SK-N-SH treated with all-trans-retinoic acid at 6 μM for 48 hours (cell line): ENCODE measurements at regions not wholly inside any gene's neighbourhood (a gene's known extent, or its start where the extent isn't known, plus 50 kb on each side); places are given as distances from the start of the nearest gene placed in this dataset.

Experiments used
- ATAC-seq: fragments of 200-7000 bp; cut with Tn5 transposase; 3 replicates; pipeline ENCODE4 v1.9.1; 2020; ENCODE audit warnings: mild to moderate bottlenecking, moderate library complexity
- BACH2 ChIP-seq: fragments of 250-450 bp; sonication (Bioruptor Pico); IDR thresholded peaks from 2 replicates; pipeline ENCODE4 v1.9.0; 2021; ENCODE audit warnings: mild to moderate bottlenecking, borderline replicate concordance
- CSDC2 ChIP-seq: fragments of 250-450 bp; sonication (Bioruptor Pico); IDR thresholded peaks from 2 replicates; pipeline ENCODE4 v1.5.0; 2020; ENCODE audit warnings: mild to moderate bottlenecking, moderate library complexity
- ESRRG ChIP-seq: fragments of 250-450 bp; sonication (Bioruptor Pico); IDR thresholded peaks from 2 replicates; pipeline ENCODE4 v1.6.1; 2021; ENCODE audit warnings: mild to moderate bottlenecking
- GLIS3 ChIP-seq: fragments of 250-450 bp; sonication (Bioruptor Pico); IDR thresholded peaks from 2 replicates; pipeline ENCODE4 v1.5.0; 2020; ENCODE audit warnings: mild to moderate bottlenecking, moderate library complexity
- ISL1 ChIP-seq: fragments of 250-450 bp; sonication (Bioruptor Pico); IDR thresholded peaks from 2 replicates; pipeline ENCODE4 v2.1.2; 2022; ENCODE audit warnings: mild to moderate bottlenecking, moderate library complexity
- OSR1 ChIP-seq: fragments of 250-450 bp; sonication (Bioruptor Pico); IDR thresholded peaks from 2 replicates; pipeline ENCODE4 v1.8.0; 2022; ENCODE audit warnings: moderate library complexity, mild to moderate bottlenecking, inconsistent platforms
- PPARA ChIP-seq: fragments of 250-450 bp; sonication (Bioruptor Pico); IDR thresholded peaks from 2 replicates; pipeline ENCODE4 v1.5.0; 2020; ENCODE audit warnings: mild to moderate bottlenecking, borderline replicate concordance
- RARB ChIP-seq: fragments of 250-450 bp; sonication (Bioruptor Pico); IDR thresholded peaks from 2 replicates; pipeline ENCODE4 v1.8.0; 2021; ENCODE audit warnings: mild to moderate bottlenecking, moderate library complexity
- SNAI2 ChIP-seq: fragments of 250-450 bp; sonication (Bioruptor Pico); IDR thresholded peaks from 2 replicates; pipeline ENCODE4 v1.5.0; 2020; ENCODE audit warnings: mild to moderate bottlenecking, moderate library complexity
- TCF4 ChIP-seq: fragments of 250-450 bp; sonication (Bioruptor Pico); IDR thresholded peaks from 2 replicates; pipeline ENCODE4 v1.8.0; 2021; ENCODE audit warnings: mild to moderate bottlenecking, moderate library complexity, borderline replicate concordance
- TOX ChIP-seq: fragments of 250-450 bp; sonication (Bioruptor Pico); IDR thresholded peaks from 2 replicates; pipeline ENCODE4 v1.8.0; 2021; ENCODE audit warnings: mild to moderate bottlenecking, moderate library complexity, borderline replicate concordance
- ZC3H10 ChIP-seq: fragments of 250-450 bp; sonication (Bioruptor Pico); IDR thresholded peaks from 2 replicates; pipeline ENCODE4 v1.5.1; 2021; ENCODE audit warnings: mild to moderate bottlenecking, moderate library complexity
- ZFP3 ChIP-seq: fragments of 250-450 bp; sonication (Bioruptor Pico); IDR thresholded peaks from 2 replicates; pipeline ENCODE4 v1.5.0; 2020; ENCODE audit warnings: mild to moderate bottlenecking, moderate library complexity
- ZFP30 ChIP-seq: fragments of 450-650 bp; formaldehyde crosslinking; IDR thresholded peaks from 2 replicates; pipeline ENCODE4 v1.5.0; 2022; ENCODE audit warnings: mild to moderate bottlenecking, moderate library complexity
- ZNF565 ChIP-seq: fragments of 450-650 bp; formaldehyde crosslinking; conservative IDR thresholded peaks from 2 replicates; pipeline ENCODE4 v1.5.0; 2020; ENCODE audit warnings: low read depth, mild to moderate bottlenecking, moderate library complexity
- ZNF8 ChIP-seq: fragments of 450-650 bp; formaldehyde crosslinking; IDR thresholded peaks from 2 replicates; pipeline ENCODE4 v1.5.0; 2020; ENCODE audit warnings: mild to moderate bottlenecking, moderate library complexity
- TF ChIP-seq, protein P1 (sequence below): fragments of 250-450 bp; sonication (Bioruptor Pico); IDR thresholded peaks from 2 replicates; pipeline ENCODE4 v1.5.0; 2020; ENCODE audit warnings: mild to moderate bottlenecking, moderate library complexity
- TF ChIP-seq, protein P2 (sequence below): fragments of 250-450 bp; sonication (Bioruptor Pico); IDR thresholded peaks from 2 replicates; pipeline ENCODE4 v1.5.1; 2021; ENCODE audit warnings: mild to moderate bottlenecking, moderate library complexity
- TF ChIP-seq, protein P3 (sequence below): fragments of 250-450 bp; sonication (Bioruptor Pico); IDR thresholded peaks from 2 replicates; pipeline ENCODE4 v1.5.1; 2020; ENCODE audit warnings: low read depth, mild to moderate bottlenecking, moderate library complexity
- TF ChIP-seq, protein P4 (sequence below): fragments of 250-450 bp; sonication (Bioruptor Pico); IDR thresholded peaks from 2 replicates; pipeline ENCODE4 v1.8.0; 2020; ENCODE audit warnings: mild to moderate bottlenecking, moderate library complexity, borderline replicate concordance

DNA sequence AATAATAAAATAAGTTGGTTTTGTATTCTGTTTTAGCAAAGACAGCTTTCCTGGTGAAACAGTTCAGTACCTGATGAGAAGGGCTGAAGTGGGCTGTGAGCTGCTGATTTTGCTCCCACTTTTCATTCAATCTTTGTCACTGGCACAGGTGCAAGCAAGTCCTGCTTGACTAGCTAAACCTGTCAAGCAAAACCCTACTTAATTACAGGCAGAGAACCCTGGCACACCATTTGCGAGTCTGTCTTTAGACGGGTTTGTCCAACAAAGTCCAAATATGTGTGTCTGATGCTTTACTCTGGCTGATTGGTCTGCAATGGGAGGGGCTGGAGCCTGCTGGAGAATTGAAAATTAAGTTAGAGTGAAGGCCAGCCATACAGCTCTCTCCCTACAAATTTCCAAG, 267.2 kb downstream of the EPHA4 start:
- no peak for TF ChIP-seq ZNF8 (CRISPR knock-in tag)
- TF ChIP-seq BACH2 (CRISPR knock-in tag): no peak
- TF ChIP-seq ZFP30 (CRISPR knock-in tag): no peak
- no peak for TF ChIP-seq GLIS3 (CRISPR knock-in tag)
- TF ChIP-seq ISL1: no peak
- TF ChIP-seq ZC3H10 (CRISPR knock-in tag): no peak
- TF ChIP-seq ZNF565 (CRISPR knock-in tag): no peak
- no peak for TF ChIP-seq SNAI2
- TF ChIP-seq, protein P1, sequence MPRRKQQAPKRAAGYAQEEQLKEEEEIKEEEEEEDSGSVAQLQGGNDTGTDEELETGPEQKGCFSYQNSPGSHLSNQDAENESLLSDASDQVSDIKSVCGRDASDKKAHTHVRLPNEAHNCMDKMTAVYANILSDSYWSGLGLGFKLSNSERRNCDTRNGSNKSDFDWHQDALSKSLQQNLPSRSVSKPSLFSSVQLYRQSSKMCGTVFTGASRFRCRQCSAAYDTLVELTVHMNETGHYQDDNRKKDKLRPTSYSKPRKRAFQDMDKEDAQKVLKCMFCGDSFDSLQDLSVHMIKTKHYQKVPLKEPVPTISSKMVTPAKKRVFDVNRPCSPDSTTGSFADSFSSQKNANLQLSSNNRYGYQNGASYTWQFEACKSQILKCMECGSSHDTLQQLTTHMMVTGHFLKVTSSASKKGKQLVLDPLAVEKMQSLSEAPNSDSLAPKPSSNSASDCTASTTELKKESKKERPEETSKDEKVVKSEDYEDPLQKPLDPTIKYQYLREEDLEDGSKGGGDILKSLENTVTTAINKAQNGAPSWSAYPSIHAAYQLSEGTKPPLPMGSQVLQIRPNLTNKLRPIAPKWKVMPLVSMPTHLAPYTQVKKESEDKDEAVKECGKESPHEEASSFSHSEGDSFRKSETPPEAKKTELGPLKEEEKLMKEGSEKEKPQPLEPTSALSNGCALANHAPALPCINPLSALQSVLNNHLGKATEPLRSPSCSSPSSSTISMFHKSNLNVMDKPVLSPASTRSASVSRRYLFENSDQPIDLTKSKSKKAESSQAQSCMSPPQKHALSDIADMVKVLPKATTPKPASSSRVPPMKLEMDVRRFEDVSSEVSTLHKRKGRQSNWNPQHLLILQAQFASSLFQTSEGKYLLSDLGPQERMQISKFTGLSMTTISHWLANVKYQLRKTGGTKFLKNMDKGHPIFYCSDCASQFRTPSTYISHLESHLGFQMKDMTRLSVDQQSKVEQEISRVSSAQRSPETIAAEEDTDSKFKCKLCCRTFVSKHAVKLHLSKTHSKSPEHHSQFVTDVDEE (CRISPR knock-in tag): no peak
- TF ChIP-seq, protein P2, sequence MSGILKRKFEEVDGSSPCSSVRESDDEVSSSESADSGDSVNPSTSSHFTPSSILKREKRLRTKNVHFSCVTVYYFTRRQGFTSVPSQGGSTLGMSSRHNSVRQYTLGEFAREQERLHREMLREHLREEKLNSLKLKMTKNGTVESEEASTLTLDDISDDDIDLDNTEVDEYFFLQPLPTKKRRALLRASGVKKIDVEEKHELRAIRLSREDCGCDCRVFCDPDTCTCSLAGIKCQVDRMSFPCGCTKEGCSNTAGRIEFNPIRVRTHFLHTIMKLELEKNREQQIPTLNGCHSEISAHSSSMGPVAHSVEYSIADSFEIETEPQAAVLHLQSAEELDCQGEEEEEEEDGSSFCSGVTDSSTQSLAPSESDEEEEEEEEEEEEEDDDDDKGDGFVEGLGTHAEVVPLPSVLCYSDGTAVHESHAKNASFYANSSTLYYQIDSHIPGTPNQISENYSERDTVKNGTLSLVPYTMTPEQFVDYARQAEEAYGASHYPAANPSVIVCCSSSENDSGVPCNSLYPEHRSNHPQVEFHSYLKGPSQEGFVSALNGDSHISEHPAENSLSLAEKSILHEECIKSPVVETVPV (CRISPR knock-in tag): no peak
- no peak for TF ChIP-seq CSDC2 (CRISPR knock-in tag)
- TF ChIP-seq TOX (CRISPR knock-in tag): no peak
- TF ChIP-seq, protein P3, sequence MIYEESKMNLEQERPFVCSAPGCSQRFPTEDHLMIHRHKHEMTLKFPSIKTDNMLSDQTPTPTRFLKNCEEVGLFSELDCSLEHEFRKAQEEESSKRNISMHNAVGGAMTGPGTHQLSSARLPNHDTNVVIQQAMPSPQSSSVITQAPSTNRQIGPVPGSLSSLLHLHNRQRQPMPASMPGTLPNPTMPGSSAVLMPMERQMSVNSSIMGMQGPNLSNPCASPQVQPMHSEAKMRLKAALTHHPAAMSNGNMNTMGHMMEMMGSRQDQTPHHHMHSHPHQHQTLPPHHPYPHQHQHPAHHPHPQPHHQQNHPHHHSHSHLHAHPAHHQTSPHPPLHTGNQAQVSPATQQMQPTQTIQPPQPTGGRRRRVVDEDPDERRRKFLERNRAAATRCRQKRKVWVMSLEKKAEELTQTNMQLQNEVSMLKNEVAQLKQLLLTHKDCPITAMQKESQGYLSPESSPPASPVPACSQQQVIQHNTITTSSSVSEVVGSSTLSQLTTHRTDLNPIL (CRISPR knock-in tag): no peak
- TF ChIP-seq OSR1: no peak
- TF ChIP-seq ESRRG (CRISPR knock-in tag): no peak
- TF ChIP-seq ZFP3 (CRISPR knock-in tag): no peak
- no peak for TF ChIP-seq RARB
- no peak for TF ChIP-seq TCF4
- TF ChIP-seq PPARA (CRISPR knock-in tag): no peak
- TF ChIP-seq, protein P4, sequence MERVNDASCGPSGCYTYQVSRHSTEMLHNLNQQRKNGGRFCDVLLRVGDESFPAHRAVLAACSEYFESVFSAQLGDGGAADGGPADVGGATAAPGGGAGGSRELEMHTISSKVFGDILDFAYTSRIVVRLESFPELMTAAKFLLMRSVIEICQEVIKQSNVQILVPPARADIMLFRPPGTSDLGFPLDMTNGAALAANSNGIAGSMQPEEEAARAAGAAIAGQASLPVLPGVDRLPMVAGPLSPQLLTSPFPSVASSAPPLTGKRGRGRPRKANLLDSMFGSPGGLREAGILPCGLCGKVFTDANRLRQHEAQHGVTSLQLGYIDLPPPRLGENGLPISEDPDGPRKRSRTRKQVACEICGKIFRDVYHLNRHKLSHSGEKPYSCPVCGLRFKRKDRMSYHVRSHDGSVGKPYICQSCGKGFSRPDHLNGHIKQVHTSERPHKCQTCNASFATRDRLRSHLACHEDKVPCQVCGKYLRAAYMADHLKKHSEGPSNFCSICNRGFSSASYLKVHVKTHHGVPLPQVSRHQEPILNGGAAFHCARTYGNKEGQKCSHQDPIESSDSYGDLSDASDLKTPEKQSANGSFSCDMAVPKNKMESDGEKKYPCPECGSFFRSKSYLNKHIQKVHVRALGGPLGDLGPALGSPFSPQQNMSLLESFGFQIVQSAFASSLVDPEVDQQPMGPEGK: no peak
- no peak for ATAC-seq

GRCh38 chr2:221308507-221309066, 263.5 kb downstream of the EPHA4 start:
- no peak for ATAC-seq
- TF ChIP-seq, protein P4: no peak
- no peak for TF ChIP-seq ZFP3 (CRISPR knock-in tag)
- TF ChIP-seq TOX (CRISPR knock-in tag): no peak
- no peak for TF ChIP-seq BACH2 (CRISPR knock-in tag)
- TF ChIP-seq CSDC2 (CRISPR knock-in tag): no peak
- TF ChIP-seq SNAI2: no peak
- TF ChIP-seq ZNF565 (CRISPR knock-in tag): no peak
- no peak for TF ChIP-seq ZNF8 (CRISPR knock-in tag)
- no peak for TF ChIP-seq ZC3H10 (CRISPR knock-in tag)
- TF ChIP-seq ZFP30 (CRISPR knock-in tag): no peak
- TF ChIP-seq, protein P2 (CRISPR knock-in tag): no peak
